Ammon's horn (tissue), 1 donor: ENCODE measurements at regions not wholly inside any gene's neighbourhood (a gene's known extent, or its start where the extent isn't known, plus 50 kb on each side); places are given as distances from the start of the nearest gene placed in this dataset.

ENCODE experiments used
- DNase-seq: peaks from one replicate; pipeline ENCODE4 v3.0.0-alpha.2; 2016; ENCODE audit warnings: low spot score

GRCh38 chr3:22225161-22225560 lies 474.2 kb upstream of the ZNF385D start:
- no peak for DNase-seq

- no peak for DNase-seq
These were observed 477.7 kb upstream of the ZNF385D start for GRCh38 chr3:22228705-22229104.

- no peak for DNase-seq
These were observed 480.1 kb upstream of the ZNF385D start for GRCh38 chr3:22231061-22231460.

GRCh38 chr3:22236490-22237270 lies 485.7 kb upstream of the ZNF385D start:
- DNase-seq, result no peak

- no peak for DNase-seq
These were observed 488.0 kb upstream of the ZNF385D start for GRCh38 chr3:22239011-22239410.

GRCh38 chr3:22241110-22241509 lies 490.1 kb upstream of the ZNF385D start:
- no peak for DNase-seq

GRCh38 chr3:22244761-22245521 lies 493.9 kb upstream of the ZNF385D start:
- no peak for DNase-seq

GRCh38 chr3:22245811-22246583 lies 495.0 kb upstream of the ZNF385D start:
- no peak for DNase-seq

- DNase-seq, result no peak
These were observed 498.6 kb upstream of the ZNF385D start for GRCh38 chr3:22249658-22250057.

- no peak for DNase-seq
These were observed 506.2 kb upstream of the ZNF385D start for GRCh38 chr3:22257252-22257651.

GRCh38 chr3:22262386-22262785 lies 511.4 kb upstream of the ZNF385D start:
- no peak for DNase-seq

GRCh38 chr3:22263042-22263441 lies 512.0 kb upstream of the ZNF385D start:
- no peak for DNase-seq

- DNase-seq, result no peak
These were observed 514.4 kb upstream of the ZNF385D start for GRCh38 chr3:22265403-22265802.

- peak; percentile 4 for DNase-seq
These were observed 518.8 kb upstream of the ZNF385D start for GRCh38 chr3:22269831-22270230.

- no peak for DNase-seq
These were observed 525.3 kb upstream of the ZNF385D start for GRCh38 chr3:22276351-22276750.

GRCh38 chr3:22284559-22284958 lies 533.5 kb upstream of the ZNF385D start:
- DNase-seq, result no peak

GRCh38 chr3:22288756-22289155 lies 537.7 kb upstream of the ZNF385D start:
- DNase-seq, result no peak

- no peak for DNase-seq
These were observed 541.7 kb upstream of the ZNF385D start for GRCh38 chr3:22292681-22293080.

- no peak for DNase-seq
These were observed 545.6 kb upstream of the ZNF385D start for GRCh38 chr3:22296601-22297000.

- no peak for DNase-seq
These were observed 546.4 kb upstream of the ZNF385D start for GRCh38 chr3:22297436-22297835.

- DNase-seq, result no peak
These were observed 555.4 kb upstream of the ZNF385D start for GRCh38 chr3:22306454-22306853.

GRCh38 chr3:22308871-22309270 lies 557.9 kb upstream of the ZNF385D start:
- DNase-seq, result no peak

GRCh38 chr3:22315925-22316324 lies 564.9 kb upstream of the ZNF385D start:
- DNase-seq, result no peak
